ENCODE measurements at regions not wholly inside any gene's neighbourhood (a gene's known extent, or its start where the extent isn't known, plus 50 kb on each side); places are given as distances from the start of the nearest gene placed in this dataset.
"Not testable (repeated sequence)": the region's sequence is repeated elsewhere in the genome, so short reads cannot be mapped to it uniquely, and the experiment has no call there.

DNA sequence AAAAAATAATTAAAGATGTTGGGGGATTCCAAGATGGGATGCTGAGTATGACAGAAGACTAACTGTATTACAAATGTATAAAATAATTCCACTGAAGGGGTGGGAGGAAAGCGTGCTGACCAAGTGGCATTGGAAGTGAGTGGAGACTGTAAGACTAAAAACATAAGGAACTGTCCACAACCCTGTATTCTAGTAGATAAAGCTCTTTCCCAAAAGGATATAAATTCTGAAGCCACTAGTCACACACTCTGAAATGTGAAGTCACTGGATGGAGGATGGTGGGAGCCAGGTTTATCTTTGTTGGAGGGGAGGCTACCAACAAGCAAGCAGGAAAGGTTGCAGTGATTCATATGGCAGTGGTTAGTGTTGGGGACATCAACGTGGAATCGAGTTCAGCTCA is 182.8 kb upstream of the PLGLB2 start:
- not testable (repeated sequence) for DNase-seq (ENCODE audit: extremely low read depth in 1 of 2, low read depth in 1 of 2)

GRCh38 chr2:87566531-87566930 is 181.4 kb upstream of the PLGLB2 start:
- DNase-seq (ENCODE audit: extremely low read depth in 1 of 2, low read depth in 1 of 2), result not testable (repeated sequence)

DNA sequence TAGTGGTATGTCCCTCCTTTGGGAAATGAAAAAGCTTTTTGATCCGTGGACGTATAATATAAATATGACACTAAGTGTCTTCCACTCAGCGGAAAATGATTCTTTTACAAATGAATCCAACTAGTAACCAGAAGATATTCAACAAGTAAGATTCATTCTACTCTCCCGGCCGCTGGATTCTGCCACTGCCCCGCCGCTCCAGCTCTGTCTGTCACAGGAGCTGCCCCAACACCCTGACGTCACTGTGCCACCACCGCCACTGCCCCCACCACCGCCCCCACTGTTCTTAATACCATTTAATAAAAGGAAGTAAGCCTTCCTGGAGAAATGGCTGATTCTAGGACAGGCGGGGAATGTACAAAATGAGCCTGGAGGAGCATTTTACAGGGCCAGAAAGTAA is 180.8 kb upstream of the PLGLB2 start:
- DNase-seq (ENCODE audit: extremely low read depth in 1 of 2, low read depth in 1 of 2), result not testable (repeated sequence)

DNA sequence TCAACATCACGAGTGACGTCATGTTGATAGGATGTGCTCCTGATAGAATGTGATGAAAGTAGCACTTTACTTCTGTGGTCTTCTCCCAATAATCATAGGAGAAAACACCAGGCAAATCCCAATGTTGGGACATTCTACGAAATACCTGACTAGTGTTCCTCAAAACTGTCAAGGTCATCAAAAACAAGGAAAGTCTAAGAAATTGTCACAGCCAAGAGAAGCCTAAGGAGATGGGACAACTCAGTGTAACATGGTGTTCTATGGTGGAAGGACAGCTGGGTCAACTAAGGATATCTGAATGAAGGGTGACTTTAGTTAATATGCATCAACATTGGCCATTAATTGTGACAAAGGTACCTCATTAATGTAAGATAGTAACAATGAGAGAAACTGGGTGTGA is 180.0 kb upstream of the PLGLB2 start:
- DNase-seq (ENCODE audit: extremely low read depth in 1 of 2, low read depth in 1 of 2), result not testable (repeated sequence)

DNA sequence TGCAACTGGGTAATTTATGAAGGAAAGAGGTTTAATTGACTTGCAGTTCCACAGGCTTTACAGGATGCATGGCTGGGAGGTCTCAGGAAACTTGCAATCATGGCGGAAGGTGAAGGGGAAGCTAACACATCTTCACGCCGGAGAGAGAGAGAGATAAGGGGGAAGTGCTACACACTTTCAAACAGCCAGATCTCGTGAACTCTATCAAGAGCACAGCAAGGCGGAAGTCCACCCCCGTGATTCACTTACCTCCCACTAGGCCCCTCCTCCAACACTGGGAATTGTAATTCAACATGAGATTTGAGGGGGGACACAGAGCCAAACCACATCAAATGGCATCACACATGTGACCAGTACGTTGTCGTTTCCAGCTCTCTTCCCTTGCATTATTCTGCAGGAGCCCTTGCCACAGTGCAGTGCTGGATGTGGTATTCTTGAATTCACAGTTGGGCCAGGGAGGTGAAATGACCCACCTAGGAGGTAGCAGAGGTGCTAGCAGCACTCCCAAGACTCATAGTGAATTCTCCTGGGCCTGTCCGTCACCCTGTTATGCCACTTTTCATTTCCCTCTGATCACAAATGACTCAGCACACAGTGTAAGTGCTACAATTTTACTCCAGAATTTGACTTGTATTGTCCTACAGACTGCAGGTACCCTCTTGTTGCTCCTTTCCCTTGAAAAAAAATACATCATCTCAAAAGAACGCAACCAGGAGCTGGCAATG is 179.2 kb upstream of the PLGLB2 start:
- not testable (repeated sequence) for DNase-seq (ENCODE audit: extremely low read depth in 1 of 2, low read depth in 1 of 2)

DNA sequence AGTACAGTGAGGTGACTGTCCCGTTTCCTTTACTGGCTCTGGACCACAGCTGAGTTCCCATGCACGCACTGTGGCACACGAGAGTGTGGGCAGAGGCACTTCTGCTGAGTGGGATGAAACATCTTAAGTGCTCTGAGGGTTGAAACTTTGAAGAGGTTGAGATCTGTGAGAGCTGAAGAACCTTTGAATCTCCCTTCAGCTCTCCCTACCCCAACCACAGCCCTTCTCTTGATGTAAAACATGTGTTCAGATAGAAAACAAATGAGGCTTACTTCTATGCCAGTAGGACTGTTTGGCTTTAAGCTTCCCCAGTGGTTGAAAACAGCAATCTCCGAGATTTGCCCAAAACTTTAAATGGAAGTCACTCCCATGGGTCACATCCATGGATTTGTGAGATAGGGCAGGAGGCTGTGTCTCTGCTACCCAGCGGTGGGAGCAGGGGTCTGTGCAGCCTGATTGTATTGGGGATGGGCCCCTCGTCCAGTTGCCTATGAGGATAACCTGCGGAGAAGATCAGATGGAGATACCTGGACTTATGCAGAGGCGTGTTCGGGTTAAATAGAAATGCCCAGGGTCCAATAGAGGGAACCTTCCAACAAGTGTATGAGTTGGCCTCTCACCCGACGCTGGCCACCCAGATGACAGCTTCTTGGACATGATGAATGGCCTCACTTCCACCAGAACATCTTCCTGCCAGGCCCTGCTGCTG is 178.0 kb upstream of the PLGLB2 start:
- not testable (repeated sequence) for DNase-seq (ENCODE audit: extremely low read depth in 1 of 2, low read depth in 1 of 2)

- not testable (repeated sequence) for DNase-seq (ENCODE audit: extremely low read depth in 1 of 2, low read depth in 1 of 2)
Measured at GRCh38 chr2:87571889-87572465, 175.9 kb upstream of the PLGLB2 start.

- not testable (repeated sequence) for DNase-seq (ENCODE audit: extremely low read depth in 1 of 2, low read depth in 1 of 2)
Measured at GRCh38 chr2:87572906-87573305, 175.0 kb upstream of the PLGLB2 start.

DNA sequence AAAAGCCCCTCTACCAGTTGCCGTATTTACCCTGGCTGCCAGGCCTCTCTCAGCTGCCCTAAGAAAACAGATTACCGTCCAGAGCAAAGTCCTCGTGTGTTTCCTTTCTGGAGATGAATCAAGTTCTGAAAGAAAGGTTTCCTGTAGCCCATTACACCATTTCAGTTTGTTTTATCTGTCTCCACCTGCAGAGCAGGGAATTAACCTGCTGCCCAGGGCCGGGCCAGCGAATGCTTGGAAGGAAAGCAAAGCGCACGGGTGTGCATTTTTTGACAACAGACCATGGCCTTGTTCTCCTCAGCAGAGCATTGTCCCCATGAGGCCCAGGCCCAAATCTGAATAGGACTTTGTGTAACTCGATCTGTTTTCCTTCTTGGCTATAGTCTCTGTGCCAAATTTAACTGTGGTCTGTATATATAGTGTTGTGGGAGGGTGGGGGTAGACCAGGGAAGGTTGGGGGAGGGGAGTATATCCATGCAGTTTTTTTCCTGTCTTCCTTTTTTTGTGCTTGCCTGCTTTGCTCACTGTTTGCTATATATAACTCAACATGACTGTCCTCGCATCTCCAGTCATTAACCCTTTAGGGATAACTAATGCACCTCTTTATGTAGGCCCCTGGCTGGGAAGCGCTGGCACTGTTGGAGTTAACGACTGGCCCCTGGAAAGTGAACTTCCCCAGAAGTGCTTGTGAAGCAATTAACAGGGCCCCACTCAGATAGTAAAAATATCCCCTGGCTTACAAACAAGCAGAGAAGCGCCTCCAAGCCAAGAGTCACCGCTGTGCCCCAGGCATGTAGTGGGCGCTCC is 174.3 kb upstream of the PLGLB2 start:
- DNase-seq (ENCODE audit: extremely low read depth in 1 of 2, low read depth in 1 of 2), result not testable (repeated sequence)

- not testable (repeated sequence) for DNase-seq (ENCODE audit: extremely low read depth in 1 of 2, low read depth in 1 of 2)
Measured at GRCh38 chr2:87574193-87575119, 173.4 kb upstream of the PLGLB2 start.

GRCh38 chr2:87575138-87575537 is 172.7 kb upstream of the PLGLB2 start:
- not testable (repeated sequence) for DNase-seq (ENCODE audit: extremely low read depth in 1 of 2, low read depth in 1 of 2)

DNA sequence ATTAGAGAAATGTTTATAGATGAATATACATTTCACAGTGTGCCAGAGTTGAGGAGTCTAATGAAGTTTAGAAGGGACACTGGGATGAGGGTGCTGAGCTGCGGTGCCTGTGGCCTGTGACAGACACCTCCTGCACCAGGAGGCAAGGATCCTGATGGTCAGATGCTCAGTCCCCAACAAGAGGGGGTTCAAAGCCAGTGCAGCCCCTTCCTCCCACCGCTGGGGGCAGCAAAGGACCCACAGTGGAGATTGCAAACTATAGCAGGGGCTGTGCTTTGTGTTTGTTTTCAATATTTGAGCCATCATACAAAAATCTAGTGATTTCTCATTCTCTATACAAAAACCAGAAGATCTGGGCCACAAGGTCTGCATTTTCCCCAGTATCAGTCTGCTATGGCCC is 170.5 kb upstream of the PLGLB2 start:
- not testable (repeated sequence) for DNase-seq (ENCODE audit: extremely low read depth in 1 of 2, low read depth in 1 of 2)

DNA sequence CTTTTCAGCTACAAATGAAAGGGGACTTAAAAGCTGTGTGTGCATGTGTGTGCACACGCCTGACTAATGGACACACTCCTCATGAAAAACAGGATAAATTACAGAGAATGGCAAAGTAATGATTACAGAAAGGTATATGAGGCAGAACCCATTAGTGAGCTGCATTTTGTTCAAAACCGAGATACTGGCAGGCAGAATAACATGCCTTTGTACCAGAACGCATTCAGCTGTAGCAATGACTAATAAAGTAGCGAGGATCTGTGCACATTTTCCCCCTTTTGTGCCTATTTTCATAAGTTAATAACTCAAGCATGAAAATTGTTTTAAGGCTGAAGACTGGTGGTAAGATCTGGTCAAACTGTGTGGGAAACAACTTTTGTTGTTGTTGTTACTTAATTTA is 165.7 kb upstream of the PLGLB2 start:
- not testable (repeated sequence) for DNase-seq (ENCODE audit: extremely low read depth in 1 of 2, low read depth in 1 of 2)

GRCh38 chr2:87582579-87582978 is 165.3 kb upstream of the PLGLB2 start:
- DNase-seq (ENCODE audit: extremely low read depth in 1 of 2, low read depth in 1 of 2), result not testable (repeated sequence)

GRCh38 chr2:87583370-87583769 is 164.5 kb upstream of the PLGLB2 start:
- not testable (repeated sequence) for DNase-seq (ENCODE audit: extremely low read depth in 1 of 2, low read depth in 1 of 2)

- not testable (repeated sequence) for DNase-seq (ENCODE audit: extremely low read depth in 1 of 2, low read depth in 1 of 2)
Measured at GRCh38 chr2:87583803-87584202, 164.1 kb upstream of the PLGLB2 start.

GRCh38 chr2:87584268-87584906 is 163.5 kb upstream of the PLGLB2 start:
- not testable (repeated sequence) for DNase-seq (ENCODE audit: extremely low read depth in 1 of 2, low read depth in 1 of 2)

GRCh38 chr2:87587934-87588333 is 160.0 kb upstream of the PLGLB2 start:
- DNase-seq (ENCODE audit: extremely low read depth in 1 of 2, low read depth in 1 of 2), result not testable (repeated sequence)

DNA sequence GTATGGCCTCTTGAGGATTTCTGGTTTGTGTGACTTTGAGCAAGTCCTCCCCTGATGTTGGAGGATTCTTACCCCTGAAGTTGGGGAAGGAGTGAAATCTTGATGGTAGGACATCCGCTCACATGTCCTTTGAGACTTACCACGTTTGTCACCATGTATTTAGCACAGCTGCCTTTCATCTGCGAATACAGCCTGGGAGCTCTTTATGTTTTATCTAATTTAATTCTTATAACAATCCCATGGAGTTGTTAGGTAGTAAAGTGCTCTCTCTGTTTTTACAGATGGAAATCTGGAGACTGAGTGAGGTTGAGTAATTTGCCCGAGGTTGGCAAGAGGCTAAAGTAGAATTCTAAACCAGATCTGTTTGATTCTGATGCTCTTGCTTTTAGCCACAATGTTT is 154.9 kb upstream of the PLGLB2 start:
- DNase-seq (ENCODE audit: extremely low read depth in 1 of 2, low read depth in 1 of 2), result not testable (repeated sequence)

Measured in activated CD8-positive, alpha-beta memory T cell treated with anti-CD3 and anti-CD28 coated beads for 1 hour (primary cell).